Adrenal gland (tissue), 9 donors: ENCODE measurements at regions not wholly inside any gene's neighbourhood (a gene's known extent, or its start where the extent isn't known, plus 50 kb on each side); places are given as distances from the start of the nearest gene placed in this dataset.

ENCODE experiments used
- DNase-seq, 7 donors: peaks; one replicate each; pipeline ENCODE4 v3.0.0-alpha.2; 2019 to 2020
- H3K27ac ChIP-seq, 5 donors: fragments of 200-600 bp; sonication (generic) in 4 of 5; 1 replicate in 3 of 5; 2 replicates in 2 of 5; pipeline versions ENCODE4 v1.5.1 to v1.8.0; 2016 to 2020; ENCODE audit warnings: mild to moderate bottlenecking in 1 of 5
- H3K27me3 ChIP-seq: fragments of 200-600 bp; 2 replicates; pipeline ENCODE4 v1.8.0; 2021
- H3K36me3 ChIP-seq, 2 donors: fragments of 200-600 bp; replicated peaks in 1 of 2; 1 replicate in 1 of 2; 2 replicates in 1 of 2; pipeline versions ENCODE4 v1.5.1 to v1.8.0; 2018 to 2022
- H3K4me1 ChIP-seq, 2 donors: fragments of 200-600 bp; replicated peaks in 1 of 2; 1 replicate in 1 of 2; 2 replicates in 1 of 2; pipeline versions ENCODE4 v1.5.1 to v1.8.0; 2018 to 2021
- H3K4me3 ChIP-seq, 4 donors: fragments of 200-600 bp; sonication (generic) in 3 of 4; one replicate each; pipeline ENCODE4 v1.5.1; 2016 to 2018
- H3K9me3 ChIP-seq, 3 donors: fragments of 200-600 bp; sonication (generic) in 1 of 3; replicated peaks in 1 of 3; 1 replicate in 2 of 3; 2 replicates in 1 of 3; pipeline versions ENCODE4 v1.5.1 to v1.8.0; 2016 to 2021
- POLR2A ChIP-seq, 2 donors: fragments of 450-650 bp; IDR thresholded peaks; one replicate each; pipeline ENCODE4 v1.6.1; 2017; ENCODE audit warnings: antibody characterized with exemption in 2 of 2, mild to moderate bottlenecking in 2 of 2, moderate library complexity in 1 of 2
- WGBS, 4 donors: extraction: QIAGEN DNeasy Blood & Tissue Kit in 2 of 4; methylation state at CpG; one replicate each; pipeline versions ENCODE4 v1.1.5 to v1.1.7; 2013 to 2017; 5-methylcytosine and 5-hydroxymethylcytosine counted together
- intact Hi-C, 2 donors: fragments of 100-400 bp; cut with DNase I; formaldehyde crosslinking; loops; one replicate each; pipeline versions ENCODE4 v1.14.1 to v1.15.0; 2022 to 2023
- TF ChIP-seq, protein P1 (sequence below), 6 experiments: fragments of 450-650 bp in 4 of 6; fragments of 200-600 bp in 2 of 6; sonication (generic) in 1 of 6; IDR thresholded peaks; 1 replicate in 5 of 6; 2 replicates in 1 of 6; pipeline versions ENCODE4 v1.5.1 to v1.8.0; 2016 to 2021; ENCODE audit warnings: antibody characterized with exemption in 6 of 6, mild to moderate bottlenecking in 2 of 6, moderate library complexity in 1 of 6
- donor health status: healthy with polysubstance abuse.
- donor health status: Bipolar disorder and iron deficiency.
- donor health status: DM: yes; HTN: yes; CAD: no.
- donor health status: DM: no; HTN: no; CAD: no.
- donor health status: DM: no; HTN: no; CAD: no.

DNA sequence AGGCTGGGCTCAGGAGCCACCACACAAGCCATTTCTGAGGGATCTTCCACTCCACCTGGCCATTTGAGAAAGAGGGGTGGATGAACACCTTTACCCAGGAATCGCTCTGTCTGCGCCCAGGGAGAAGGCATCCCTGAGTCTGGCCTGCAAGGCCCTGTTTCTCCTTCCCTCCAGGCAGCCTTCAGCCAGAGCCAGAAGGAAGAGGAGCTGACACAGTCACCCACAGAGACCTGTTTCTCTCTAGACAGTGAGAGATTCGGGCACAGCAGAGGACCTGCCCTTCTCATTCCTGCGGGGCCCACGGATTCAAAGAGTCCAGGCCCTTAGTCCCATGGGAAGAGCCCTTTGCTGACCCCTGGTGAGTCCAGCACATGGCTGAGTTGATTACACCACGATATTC, 127.5 kb upstream of the TNS3 start:
- Histone ChIP-seq H3K9me3 (no peaks in the 10 kb centered on the region), H3K4me1 (peaks cover 1 to 2% of the 10 kb centered on the region in 2 donors), H3K27ac (no peak overlapping the region), H3K27me3 (no peaks in the 10 kb centered on the region), H3K36me3 (no peaks in the 10 kb centered on the region), H3K4me3 (no peak overlapping the region)
- WGBS, 4 donors: 93 to 95% (median 93%) methylated on average over 3 to 6 of the region's 6 CpGs
- DNase-seq: no peak
- intact Hi-C loops: no loop called here
- TF ChIP-seq, protein P1, sequence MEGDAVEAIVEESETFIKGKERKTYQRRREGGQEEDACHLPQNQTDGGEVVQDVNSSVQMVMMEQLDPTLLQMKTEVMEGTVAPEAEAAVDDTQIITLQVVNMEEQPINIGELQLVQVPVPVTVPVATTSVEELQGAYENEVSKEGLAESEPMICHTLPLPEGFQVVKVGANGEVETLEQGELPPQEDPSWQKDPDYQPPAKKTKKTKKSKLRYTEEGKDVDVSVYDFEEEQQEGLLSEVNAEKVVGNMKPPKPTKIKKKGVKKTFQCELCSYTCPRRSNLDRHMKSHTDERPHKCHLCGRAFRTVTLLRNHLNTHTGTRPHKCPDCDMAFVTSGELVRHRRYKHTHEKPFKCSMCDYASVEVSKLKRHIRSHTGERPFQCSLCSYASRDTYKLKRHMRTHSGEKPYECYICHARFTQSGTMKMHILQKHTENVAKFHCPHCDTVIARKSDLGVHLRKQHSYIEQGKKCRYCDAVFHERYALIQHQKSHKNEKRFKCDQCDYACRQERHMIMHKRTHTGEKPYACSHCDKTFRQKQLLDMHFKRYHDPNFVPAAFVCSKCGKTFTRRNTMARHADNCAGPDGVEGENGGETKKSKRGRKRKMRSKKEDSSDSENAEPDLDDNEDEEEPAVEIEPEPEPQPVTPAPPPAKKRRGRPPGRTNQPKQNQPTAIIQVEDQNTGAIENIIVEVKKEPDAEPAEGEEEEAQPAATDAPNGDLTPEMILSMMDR (IDR thresholded peaks at IDR 0.05): no peak
- no peak for TF ChIP-seq POLR2A (IDR thresholded peaks at IDR 0.05)

DNA sequence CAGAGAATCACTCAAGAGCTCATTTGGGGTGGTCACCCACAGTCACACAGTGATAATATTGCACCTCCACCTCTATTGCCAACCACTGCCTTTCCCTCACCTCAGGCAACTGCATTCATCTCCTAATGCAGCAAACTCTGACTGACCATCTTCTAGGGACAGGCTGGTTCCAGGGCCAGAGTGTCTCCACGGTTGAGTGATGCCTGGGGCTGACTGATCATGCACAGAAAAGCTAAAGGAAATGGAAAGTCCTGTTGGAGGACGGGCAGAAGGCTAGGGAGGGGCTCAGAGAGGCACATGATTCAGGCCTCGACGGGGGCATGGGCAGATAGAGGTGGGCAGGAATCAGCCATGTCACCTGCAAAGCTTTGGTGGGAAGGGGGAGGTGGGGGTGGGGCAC, 127.1 kb upstream of the TNS3 start:
- WGBS, 4 donors: 78 to 90% (median 86%) methylated on average over 4 of the region's 4 CpGs
- Histone ChIP-seq H3K27ac (no peak overlapping the region), H3K27me3 (no peaks in the 10 kb centered on the region), H3K4me1 (no peaks in the 10 kb centered on the region), H3K36me3 (no peaks in the 10 kb centered on the region), H3K4me3 (no peak overlapping the region), H3K9me3 (no peaks in the 10 kb centered on the region)
- TF ChIP-seq POLR2A (IDR thresholded peaks at IDR 0.05): no peak
- TF ChIP-seq, protein P1 (IDR thresholded peaks at IDR 0.05): no peak
- intact Hi-C loops: no loop called here
- DNase-seq: peak in 1 of 7 donors; percentile 25

DNA sequence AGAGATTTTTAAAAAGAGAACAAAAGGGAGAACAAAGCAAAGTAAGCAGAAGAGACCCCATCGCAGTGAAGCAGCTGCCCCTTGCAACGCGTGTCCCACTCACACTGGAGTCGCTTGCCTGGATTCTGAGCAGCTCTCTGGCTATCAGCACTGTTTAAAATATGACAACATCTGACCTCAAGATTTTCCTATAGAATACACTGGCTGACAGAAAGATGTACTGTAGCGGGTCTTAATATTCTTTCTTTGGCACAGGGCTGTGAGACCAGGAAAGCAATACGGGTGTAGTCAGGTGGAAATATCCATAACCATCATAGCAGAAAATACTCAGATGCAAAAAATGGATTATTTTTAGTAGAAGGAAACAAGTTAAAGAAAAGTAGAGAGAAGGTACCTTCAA, 125.7 kb upstream of the TNS3 start:
- TF ChIP-seq, protein P1 (IDR thresholded peaks at IDR 0.05): no peak
- no peak for TF ChIP-seq POLR2A (IDR thresholded peaks at IDR 0.05)
- Histone ChIP-seq H3K4me3 (no peak overlapping the region), H3K9me3 (no peaks in the 10 kb centered on the region), H3K36me3 (no peaks in the 10 kb centered on the region), H3K27me3 (no peaks in the 10 kb centered on the region), H3K4me1 (no peaks in the 10 kb centered on the region), H3K27ac (no peak overlapping the region)
- DNase-seq: no peak
- 84 to 99% (median 95%) methylated on average over 6 of the region's 6 CpGs for WGBS, 4 donors
- intact Hi-C loops: no loop called here

DNA sequence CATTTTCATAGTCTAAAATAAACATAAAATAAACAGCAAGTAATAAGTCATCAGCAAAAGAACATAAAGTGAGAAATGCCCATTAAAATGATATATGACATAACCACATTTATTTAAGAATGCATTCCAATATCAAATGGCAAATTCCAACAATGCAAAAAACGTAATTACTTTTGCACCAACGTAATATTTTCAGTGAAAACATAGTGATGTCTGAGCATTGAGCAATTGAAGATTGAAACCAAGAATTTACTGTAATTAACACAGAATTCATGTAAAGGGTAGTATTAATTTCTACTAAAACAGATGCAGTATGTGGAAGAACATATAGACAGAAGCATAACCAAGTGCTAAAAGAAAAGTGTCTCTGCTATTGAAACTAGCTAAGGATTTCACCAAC, 123.0 kb upstream of the TNS3 start:
- Histone ChIP-seq H3K27ac (no peak overlapping the region), H3K27me3 (no peaks in the 10 kb centered on the region), H3K4me1 (no peaks in the 10 kb centered on the region), H3K36me3 (no peaks in the 10 kb centered on the region), H3K4me3 (no peak overlapping the region), H3K9me3 (no peaks in the 10 kb centered on the region)
- no peak for DNase-seq
- intact Hi-C loops: no loop called here
- WGBS, 4 donors: 60 to 84% (median 81%) methylated on average over 2 of the region's 2 CpGs
- TF ChIP-seq, protein P1 (IDR thresholded peaks at IDR 0.05): no peak
- no peak for TF ChIP-seq POLR2A (IDR thresholded peaks at IDR 0.05)
